PC-9 (cell line): ENCODE measurements at regions not wholly inside any gene's neighbourhood (a gene's known extent, or its start where the extent isn't known, plus 50 kb on each side); places are given as distances from the start of the nearest gene placed in this dataset.

Experiments used
- BruUV-seq: library from RNA; stranded (reverse); fragments of 400-500 nt; replicated peaks from 2 replicates; lab custom pipeline; 2021; lab: Mats Ljungman, UMichigan
- CTCF ChIA-PET: fragments of 300-600 bp; sonication (Branson Sonifier 250); formaldehyde crosslinking; loops from one replicate; lab custom pipeline; 2022; ENCODE audit warnings: antibody characterized with exemption; lab: Charles Lee
- POLR2A ChIA-PET: fragments of 300-600 bp; sonication (Branson Sonifier 250); formaldehyde crosslinking; loops from one replicate; lab custom pipeline; 2022; ENCODE audit warnings: antibody characterized with exemption; ENCODE audit not compliant: unreplicated experiment; lab: Charles Lee
- DNase-seq, 2 experiments: peaks; one replicate each; pipeline versions ENCODE4 v3.0.0 to v3.0.0-alpha.2; 2015 to 2022; ENCODE audit warnings: mixed read lengths in 1 of 2
- H2AFZ ChIP-seq: fragments of 200-600 bp; sonication (generic); 2 replicates; pipeline ENCODE4 v1.8.1; 2017; ENCODE audit warnings: antibody characterized with exemption
- H3F3A ChIP-seq: fragments of 200-600 bp; sonication (generic); 2 replicates; pipeline ENCODE4 v1.8.1; 2017; ENCODE audit warnings: antibody characterized with exemption, mild to moderate bottlenecking, low read depth; ENCODE audit not compliant: insufficient read depth
- H3K27ac ChIP-seq: fragments of 200-600 bp; sonication (generic); 2 replicates; pipeline ENCODE4 v1.6.1; 2016; ENCODE audit warnings: mixed run types
- H3K27me3 ChIP-seq: fragments of 200-600 bp; sonication (generic); 2 replicates; pipeline ENCODE4 v1.6.1; 2016; ENCODE audit warnings: low read depth, mixed run types; ENCODE audit not compliant: insufficient read depth
- H3K36me3 ChIP-seq: fragments of 200-600 bp; sonication (generic); 2 replicates; pipeline ENCODE4 v1.6.1; 2016; ENCODE audit warnings: low read depth, mixed run types
- H3K4me1 ChIP-seq: fragments of 200-600 bp; sonication (generic); replicated peaks from 2 replicates; pipeline ENCODE4 v1.6.1; 2016; ENCODE audit warnings: mixed run types; ENCODE audit not compliant: insufficient read depth
- H3K4me2 ChIP-seq: fragments of 200-600 bp; sonication (generic); 2 replicates; pipeline ENCODE4 v1.6.1; 2017; ENCODE audit warnings: mixed run types
- H3K4me3 ChIP-seq: fragments of 200-600 bp; sonication (generic); 2 replicates; pipeline ENCODE4 v1.6.1; 2016; ENCODE audit warnings: mixed run types
- H3K79me2 ChIP-seq: fragments of 200-600 bp; sonication (generic); 2 replicates; pipeline ENCODE4 v1.6.1; 2017; ENCODE audit warnings: low read depth, mixed run types
- H3K9me2 ChIP-seq: fragments of 200-600 bp; sonication (generic); 2 replicates; pipeline ENCODE4 v1.8.1; 2017; ENCODE audit warnings: mild to moderate bottlenecking; ENCODE audit not compliant: insufficient read depth
- H3K9me3 ChIP-seq: fragments of 200-600 bp; sonication (generic); 2 replicates; pipeline ENCODE4 v1.8.1; 2016; ENCODE audit warnings: low read depth; ENCODE audit not compliant: insufficient read depth
- H4K20me1 ChIP-seq: fragments of 200-600 bp; sonication (generic); 2 replicates; pipeline ENCODE4 v1.8.1; 2017; ENCODE audit not compliant: insufficient read depth
- EZH2 ChIP-seq: fragments of 200-600 bp; sonication (generic); IDR thresholded peaks from 2 replicates; pipeline ENCODE4 v1.8.0; 2017; ENCODE audit warnings: antibody characterized with exemption, low read depth
- intact Hi-C: fragments of 100-400 bp; cut with micrococcal nuclease; formaldehyde crosslinking; loops from one replicate; pipeline ENCODE4 v1.10.0; 2022; ENCODE audit not compliant: unreplicated experiment
- TF ChIP-seq, protein P1 (sequence below): fragments of 200-600 bp; sonication (generic); conservative IDR thresholded peaks from 2 replicates; pipeline ENCODE4 v1.6.1; 2017; ENCODE audit warnings: mixed run types, antibody characterized with exemption, mild to moderate bottlenecking, moderate library complexity

GRCh38 chr2:234550056-234550455 is 53.2 kb upstream of the ARL4C start:
- intact Hi-C loops: loop anchor here (1.0 to 10.0 kb wide), 13 partner anchors 122 to 1195 kb away; no protein-coding TSS in a partner anchor

GRCh38 chr2:234548695-234549420 is 52.0 kb upstream of the ARL4C start:
- H3K4me3 ChIP-seq: no peak overlapping the region
- no TSS peak for BruUV-seq
- intact Hi-C loops: no loop called here
- H3K4me2 ChIP-seq: no peak overlapping the region
- H3F3A ChIP-seq: no peaks in the 10 kb centered on the region
- no peaks in the 10 kb centered on the region for H3K36me3 ChIP-seq
- TF ChIP-seq EZH2: no peak
- TF ChIP-seq, protein P1, sequence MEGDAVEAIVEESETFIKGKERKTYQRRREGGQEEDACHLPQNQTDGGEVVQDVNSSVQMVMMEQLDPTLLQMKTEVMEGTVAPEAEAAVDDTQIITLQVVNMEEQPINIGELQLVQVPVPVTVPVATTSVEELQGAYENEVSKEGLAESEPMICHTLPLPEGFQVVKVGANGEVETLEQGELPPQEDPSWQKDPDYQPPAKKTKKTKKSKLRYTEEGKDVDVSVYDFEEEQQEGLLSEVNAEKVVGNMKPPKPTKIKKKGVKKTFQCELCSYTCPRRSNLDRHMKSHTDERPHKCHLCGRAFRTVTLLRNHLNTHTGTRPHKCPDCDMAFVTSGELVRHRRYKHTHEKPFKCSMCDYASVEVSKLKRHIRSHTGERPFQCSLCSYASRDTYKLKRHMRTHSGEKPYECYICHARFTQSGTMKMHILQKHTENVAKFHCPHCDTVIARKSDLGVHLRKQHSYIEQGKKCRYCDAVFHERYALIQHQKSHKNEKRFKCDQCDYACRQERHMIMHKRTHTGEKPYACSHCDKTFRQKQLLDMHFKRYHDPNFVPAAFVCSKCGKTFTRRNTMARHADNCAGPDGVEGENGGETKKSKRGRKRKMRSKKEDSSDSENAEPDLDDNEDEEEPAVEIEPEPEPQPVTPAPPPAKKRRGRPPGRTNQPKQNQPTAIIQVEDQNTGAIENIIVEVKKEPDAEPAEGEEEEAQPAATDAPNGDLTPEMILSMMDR: no peak
- H3K9me2 ChIP-seq: no peaks in the 10 kb centered on the region
- no peaks in the 10 kb centered on the region for H3K79me2 ChIP-seq
- no peaks in the 10 kb centered on the region for H4K20me1 ChIP-seq
- CTCF ChIA-PET: no interaction called here
- H3K27ac ChIP-seq: no peak overlapping the region
- no peaks in the 10 kb centered on the region for H3K9me3 ChIP-seq
- no peak overlapping the region for H2AFZ ChIP-seq
- DNase-seq: no peak
- no peaks in the 10 kb centered on the region for H3K27me3 ChIP-seq
- POLR2A ChIA-PET: no interaction called here
- H3K4me1 ChIP-seq: peaks cover 15% of the 10 kb centered on the region

More at GRCh38 chr2:234550056-234550455, 53.2 kb upstream of the ARL4C start:
- Histone ChIP-seq H3K27ac (no peak overlapping the region), H3K27me3 (no peaks in the 10 kb centered on the region), H3K4me3 (no peak overlapping the region), H3K79me2 (no peaks in the 10 kb centered on the region), H3K4me2 (peak overlapping the region; percentile 45), H3K9me2 (no peaks in the 10 kb centered on the region), H3K9me3 (no peaks in the 10 kb centered on the region), H3K4me1 (peaks cover 14% of the 10 kb centered on the region), H2AFZ (peak overlapping the region; percentile 10; the same call in 1 of the 2 replicates), H3F3A (no peaks in the 10 kb centered on the region), H3K36me3 (no peaks in the 10 kb centered on the region), H4K20me1 (no peaks in the 10 kb centered on the region)
- DNase-seq: no peak
- no TSS peak for BruUV-seq
- CTCF ChIA-PET: no interaction called here
- POLR2A ChIA-PET: no interaction called here
- TF ChIP-seq EZH2: no peak
- TF ChIP-seq, protein P1: no peak

DNA sequence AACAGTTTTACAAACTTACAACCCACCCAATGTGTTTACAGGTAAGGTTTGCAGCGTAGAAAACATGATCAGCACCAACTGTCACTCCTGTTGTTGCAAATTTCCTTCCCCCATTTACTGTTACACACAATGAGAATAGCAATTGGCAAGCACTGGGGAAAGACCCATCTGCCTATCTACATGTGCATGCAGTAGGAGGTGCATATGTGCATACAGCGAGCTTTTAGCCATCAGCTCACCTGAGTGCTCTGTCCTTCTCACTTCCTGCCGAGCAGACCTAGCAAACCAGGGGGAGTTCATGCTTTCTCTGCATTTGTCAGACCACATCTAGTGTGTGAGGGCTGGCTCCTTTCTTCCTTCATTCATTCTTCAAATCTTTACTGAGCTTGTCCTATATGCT is 49.9 kb upstream of the ARL4C start:
- DNase-seq: no peak
- Histone ChIP-seq H3K9me2 (no peaks in the 10 kb centered on the region), H3F3A (no peaks in the 10 kb centered on the region), H3K4me3 (no peak overlapping the region), H3K79me2 (no peaks in the 10 kb centered on the region), H3K4me2 (no peak overlapping the region), H2AFZ (no peak overlapping the region), H3K27me3 (no peaks in the 10 kb centered on the region), H3K27ac (no peak overlapping the region), H3K36me3 (no peaks in the 10 kb centered on the region), H3K9me3 (no peaks in the 10 kb centered on the region), H4K20me1 (no peaks in the 10 kb centered on the region), H3K4me1 (peaks cover 15% of the 10 kb centered on the region)
- no TSS peak for BruUV-seq
- ChIA-PET CTCF (no interaction called here), POLR2A (no interaction called here)
- TF ChIP-seq, protein P1: no peak
- TF ChIP-seq EZH2: no peak
- intact Hi-C loops: no loop called here
